Pons (tissue), 1 donor: ENCODE measurements at regions not wholly inside any gene's neighbourhood (a gene's known extent, or its start where the extent isn't known, plus 50 kb on each side); places are given as distances from the start of the nearest gene placed in this dataset.

ENCODE experiments used
- DNase-seq: peaks from one replicate; pipeline ENCODE4 v3.0.0-alpha.2; 2016; ENCODE audit warnings: low spot score

- DNase-seq: no peak
These were observed 51.3 kb upstream of the SESN3 start for GRCh38 chr11:95282291-95282751.
